HL-60 (cell line): ENCODE measurements at regions not wholly inside any gene's neighbourhood (a gene's known extent, or its start where the extent isn't known, plus 50 kb on each side); places are given as distances from the start of the nearest gene placed in this dataset.

ENCODE experiments used
- GABPA ChIP-seq: IDR thresholded peaks from 2 replicates; pipeline ENCODE4 v1.6.1; 2012; ENCODE audit warnings: low read depth
- POLR2AphosphoS5 ChIP-seq: IDR thresholded peaks from 2 replicates; pipeline ENCODE4 v1.6.1; 2012; ENCODE audit warnings: low read depth
- SPI1 ChIP-seq: IDR thresholded peaks from 2 replicates; pipeline ENCODE4 v1.6.1; 2012; ENCODE audit warnings: low read depth, mild to moderate bottlenecking, borderline replicate concordance
- TF ChIP-seq, protein P1 (sequence below): IDR thresholded peaks from one replicate; pipeline ENCODE4 v1.5.1; 2011; ENCODE audit warnings: low read length, control low read depth, inconsistent platforms; ENCODE audit not compliant: insufficient read depth
- TF ChIP-seq, protein P2 (sequence below): IDR thresholded peaks from 2 replicates; pipeline ENCODE4 v1.6.1; 2012; ENCODE audit warnings: low read depth; ENCODE audit not compliant: insufficient replicate concordance

DNA sequence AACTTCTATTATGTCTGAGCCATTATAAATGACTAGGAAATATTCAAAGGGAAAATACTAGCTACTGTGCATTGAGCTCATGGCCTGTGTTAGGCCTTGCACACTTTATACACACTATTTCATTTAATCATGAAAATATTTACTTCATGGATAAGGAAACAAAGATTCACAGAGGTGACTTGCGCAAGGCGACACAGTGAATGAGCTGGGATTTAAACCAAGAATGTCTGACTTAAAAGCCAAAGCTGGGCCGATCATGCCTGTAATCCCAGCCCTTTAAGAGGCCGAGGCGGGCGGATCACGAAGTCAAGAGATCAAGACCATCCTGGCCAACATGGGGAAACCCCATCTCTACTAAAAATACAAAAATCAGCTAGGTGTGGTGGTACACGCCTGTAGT lies 231.5 kb downstream of the MIAT start:
- TF ChIP-seq, protein P1, sequence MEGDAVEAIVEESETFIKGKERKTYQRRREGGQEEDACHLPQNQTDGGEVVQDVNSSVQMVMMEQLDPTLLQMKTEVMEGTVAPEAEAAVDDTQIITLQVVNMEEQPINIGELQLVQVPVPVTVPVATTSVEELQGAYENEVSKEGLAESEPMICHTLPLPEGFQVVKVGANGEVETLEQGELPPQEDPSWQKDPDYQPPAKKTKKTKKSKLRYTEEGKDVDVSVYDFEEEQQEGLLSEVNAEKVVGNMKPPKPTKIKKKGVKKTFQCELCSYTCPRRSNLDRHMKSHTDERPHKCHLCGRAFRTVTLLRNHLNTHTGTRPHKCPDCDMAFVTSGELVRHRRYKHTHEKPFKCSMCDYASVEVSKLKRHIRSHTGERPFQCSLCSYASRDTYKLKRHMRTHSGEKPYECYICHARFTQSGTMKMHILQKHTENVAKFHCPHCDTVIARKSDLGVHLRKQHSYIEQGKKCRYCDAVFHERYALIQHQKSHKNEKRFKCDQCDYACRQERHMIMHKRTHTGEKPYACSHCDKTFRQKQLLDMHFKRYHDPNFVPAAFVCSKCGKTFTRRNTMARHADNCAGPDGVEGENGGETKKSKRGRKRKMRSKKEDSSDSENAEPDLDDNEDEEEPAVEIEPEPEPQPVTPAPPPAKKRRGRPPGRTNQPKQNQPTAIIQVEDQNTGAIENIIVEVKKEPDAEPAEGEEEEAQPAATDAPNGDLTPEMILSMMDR, result no peak
- TF ChIP-seq GABPA (no peak), SPI1 (no peak), POLR2AphosphoS5 (no peak)
- TF ChIP-seq, protein P2, sequence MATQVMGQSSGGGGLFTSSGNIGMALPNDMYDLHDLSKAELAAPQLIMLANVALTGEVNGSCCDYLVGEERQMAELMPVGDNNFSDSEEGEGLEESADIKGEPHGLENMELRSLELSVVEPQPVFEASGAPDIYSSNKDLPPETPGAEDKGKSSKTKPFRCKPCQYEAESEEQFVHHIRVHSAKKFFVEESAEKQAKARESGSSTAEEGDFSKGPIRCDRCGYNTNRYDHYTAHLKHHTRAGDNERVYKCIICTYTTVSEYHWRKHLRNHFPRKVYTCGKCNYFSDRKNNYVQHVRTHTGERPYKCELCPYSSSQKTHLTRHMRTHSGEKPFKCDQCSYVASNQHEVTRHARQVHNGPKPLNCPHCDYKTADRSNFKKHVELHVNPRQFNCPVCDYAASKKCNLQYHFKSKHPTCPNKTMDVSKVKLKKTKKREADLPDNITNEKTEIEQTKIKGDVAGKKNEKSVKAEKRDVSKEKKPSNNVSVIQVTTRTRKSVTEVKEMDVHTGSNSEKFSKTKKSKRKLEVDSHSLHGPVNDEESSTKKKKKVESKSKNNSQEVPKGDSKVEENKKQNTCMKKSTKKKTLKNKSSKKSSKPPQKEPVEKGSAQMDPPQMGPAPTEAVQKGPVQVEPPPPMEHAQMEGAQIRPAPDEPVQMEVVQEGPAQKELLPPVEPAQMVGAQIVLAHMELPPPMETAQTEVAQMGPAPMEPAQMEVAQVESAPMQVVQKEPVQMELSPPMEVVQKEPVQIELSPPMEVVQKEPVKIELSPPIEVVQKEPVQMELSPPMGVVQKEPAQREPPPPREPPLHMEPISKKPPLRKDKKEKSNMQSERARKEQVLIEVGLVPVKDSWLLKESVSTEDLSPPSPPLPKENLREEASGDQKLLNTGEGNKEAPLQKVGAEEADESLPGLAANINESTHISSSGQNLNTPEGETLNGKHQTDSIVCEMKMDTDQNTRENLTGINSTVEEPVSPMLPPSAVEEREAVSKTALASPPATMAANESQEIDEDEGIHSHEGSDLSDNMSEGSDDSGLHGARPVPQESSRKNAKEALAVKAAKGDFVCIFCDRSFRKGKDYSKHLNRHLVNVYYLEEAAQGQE, result no peak
